ENCODE measurements at regions not wholly inside any gene's neighbourhood (a gene's known extent, or its start where the extent isn't known, plus 50 kb on each side); places are given as distances from the start of the nearest gene placed in this dataset.
"Not testable (repeated sequence)": the region's sequence is repeated elsewhere in the genome, so short reads cannot be mapped to it uniquely, and the experiment has no call there.

DNA sequence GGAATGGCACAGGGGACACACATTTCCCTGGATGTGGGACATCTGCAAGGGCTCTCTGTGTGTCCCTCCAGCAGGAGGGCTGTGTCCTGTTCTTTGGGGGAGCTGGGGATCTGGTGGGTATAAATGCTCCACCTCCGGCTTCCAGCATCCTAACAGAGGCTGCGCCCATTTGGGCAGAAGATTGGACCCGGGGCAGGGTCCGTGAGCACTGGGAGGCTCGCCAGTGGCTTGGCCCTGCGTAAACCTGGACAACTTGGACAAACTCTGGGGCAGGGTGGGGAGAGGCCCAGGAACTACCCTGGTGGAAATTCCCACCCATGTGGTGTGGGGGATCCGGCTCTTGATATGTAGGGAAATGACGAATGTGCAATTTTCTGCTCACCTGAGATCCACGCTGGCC is 80.9 kb downstream of the GADD45G start:
- POLR2A ChIA-PET: interaction anchor here (1.1 kb wide), 1 partner anchor 14 kb away, joined by 4 read pairs; no protein-coding TSS in a partner anchor
- intact Hi-C loops (cut with micrococcal nuclease): no loop called here
- TF ChIP-seq, protein P1, sequence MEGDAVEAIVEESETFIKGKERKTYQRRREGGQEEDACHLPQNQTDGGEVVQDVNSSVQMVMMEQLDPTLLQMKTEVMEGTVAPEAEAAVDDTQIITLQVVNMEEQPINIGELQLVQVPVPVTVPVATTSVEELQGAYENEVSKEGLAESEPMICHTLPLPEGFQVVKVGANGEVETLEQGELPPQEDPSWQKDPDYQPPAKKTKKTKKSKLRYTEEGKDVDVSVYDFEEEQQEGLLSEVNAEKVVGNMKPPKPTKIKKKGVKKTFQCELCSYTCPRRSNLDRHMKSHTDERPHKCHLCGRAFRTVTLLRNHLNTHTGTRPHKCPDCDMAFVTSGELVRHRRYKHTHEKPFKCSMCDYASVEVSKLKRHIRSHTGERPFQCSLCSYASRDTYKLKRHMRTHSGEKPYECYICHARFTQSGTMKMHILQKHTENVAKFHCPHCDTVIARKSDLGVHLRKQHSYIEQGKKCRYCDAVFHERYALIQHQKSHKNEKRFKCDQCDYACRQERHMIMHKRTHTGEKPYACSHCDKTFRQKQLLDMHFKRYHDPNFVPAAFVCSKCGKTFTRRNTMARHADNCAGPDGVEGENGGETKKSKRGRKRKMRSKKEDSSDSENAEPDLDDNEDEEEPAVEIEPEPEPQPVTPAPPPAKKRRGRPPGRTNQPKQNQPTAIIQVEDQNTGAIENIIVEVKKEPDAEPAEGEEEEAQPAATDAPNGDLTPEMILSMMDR (IDR thresholded peaks at IDR 0.05): no peak
- ATAC-seq (no peak), DNase-seq (no peak)
- Mint-ChIP-seq H3K27ac (no peak overlapping the region), H3K36me3 (ENCODE audit: low read depth) (no peaks in the 10 kb centered on the region), H3K4me3 (no peak overlapping the region), H3K27me3 (no peaks in the 10 kb centered on the region), H3K9me3 (no peaks in the 10 kb centered on the region), H3K4me1 (ENCODE audit: low read depth) (peaks cover 7% of the 10 kb centered on the region)
- CTCF ChIA-PET: no interaction called here

DNA sequence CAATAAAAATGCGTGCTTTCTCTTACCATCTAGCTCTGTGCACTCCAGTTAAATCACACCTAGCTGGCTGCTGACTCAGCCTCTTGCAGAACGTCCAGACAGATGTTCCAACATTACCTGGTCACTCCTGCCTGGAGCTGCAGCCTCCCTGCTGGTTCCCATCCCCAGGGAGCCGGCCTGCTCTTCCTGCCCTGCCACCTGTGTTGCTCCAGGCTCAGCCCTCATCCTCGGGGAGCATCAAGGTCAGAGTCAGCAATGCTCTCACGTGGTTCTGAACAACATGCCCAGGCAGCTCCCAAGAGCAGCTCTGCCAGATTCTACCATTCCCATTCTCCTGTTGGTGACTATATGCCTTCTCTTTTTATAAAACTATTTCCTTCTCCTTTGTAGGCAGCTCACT is 81.3 kb downstream of the GADD45G start:
- Mint-ChIP-seq H3K36me3 (ENCODE audit: low read depth) (no peaks in the 10 kb centered on the region), H3K9me3 (no peaks in the 10 kb centered on the region), H3K27ac (no peak overlapping the region), H3K4me1 (ENCODE audit: low read depth) (peaks cover 11% of the 10 kb centered on the region), H3K4me3 (no peak overlapping the region), H3K27me3 (no peaks in the 10 kb centered on the region)
- TF ChIP-seq, protein P1 (IDR thresholded peaks at IDR 0.05): no peak
- intact Hi-C loops (cut with micrococcal nuclease): no loop called here
- no peak for ATAC-seq
- DNase-seq: no peak
- ChIA-PET POLR2A (interaction anchor here (1.1 kb wide), 1 partner anchor 14 kb away, joined by 4 read pairs; no protein-coding TSS in a partner anchor), CTCF (no interaction called here)

DNA sequence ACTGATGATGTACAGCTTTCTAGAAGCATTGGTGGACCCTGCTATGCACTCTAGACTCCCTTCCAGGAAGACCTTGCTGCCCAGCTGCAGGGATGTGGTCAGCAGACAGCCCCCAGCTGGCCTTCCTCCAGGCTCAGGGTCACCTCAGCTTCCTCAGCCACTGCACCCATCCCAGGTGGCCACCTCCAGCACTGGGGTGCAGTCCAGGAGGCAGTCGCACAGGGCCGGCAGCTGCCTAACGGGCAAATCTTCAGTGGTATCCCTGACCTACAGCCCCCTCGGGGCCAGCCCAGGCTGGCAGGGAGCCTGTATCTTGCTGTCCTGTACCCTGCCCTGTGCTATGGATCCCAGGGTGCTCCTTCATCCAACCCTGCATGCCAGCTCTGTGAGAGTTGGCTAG is 81.8 kb downstream of the GADD45G start:
- Mint-ChIP-seq H3K9me3 (no peaks in the 10 kb centered on the region), H3K27me3 (no peaks in the 10 kb centered on the region), H3K4me1 (ENCODE audit: low read depth) (peaks cover 16% of the 10 kb centered on the region), H3K27ac (no peak overlapping the region), H3K4me3 (no peak overlapping the region), H3K36me3 (ENCODE audit: low read depth) (no peaks in the 10 kb centered on the region)
- ChIA-PET POLR2A (interaction anchor here (1.1 kb wide), 1 partner anchor 13 kb away, joined by 4 read pairs; no protein-coding TSS in a partner anchor), CTCF (interaction anchor here (0.8 kb wide), 1 partner anchor 84 kb away, joined by 3 read pairs; no protein-coding TSS in a partner anchor)
- no peak for ATAC-seq
- intact Hi-C loops (cut with micrococcal nuclease): no loop called here
- no peak for DNase-seq
- TF ChIP-seq, protein P1 (IDR thresholded peaks at IDR 0.05): no peak

DNA sequence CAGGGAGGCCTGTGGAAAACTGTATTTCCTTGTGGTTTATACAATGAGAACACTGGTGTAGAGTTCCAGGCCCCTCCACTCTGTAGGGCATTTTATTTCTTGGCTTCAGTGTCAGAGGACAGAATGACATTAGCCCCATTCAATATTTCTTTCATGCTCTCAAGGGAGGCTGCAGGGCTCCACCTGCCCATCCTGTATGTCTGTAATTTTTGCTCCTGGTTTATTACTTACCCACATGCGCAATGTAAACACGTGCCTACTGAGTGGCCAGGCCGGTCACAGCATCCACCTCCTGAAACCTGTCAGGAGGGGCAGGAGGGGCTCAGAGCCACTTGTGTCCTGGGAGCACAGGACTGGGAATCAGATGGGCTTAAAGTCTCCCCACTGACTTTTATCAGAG is 82.4 kb downstream of the GADD45G start:
- Mint-ChIP-seq H3K4me3 (no peak overlapping the region), H3K4me1 (ENCODE audit: low read depth) (peaks cover 19% of the 10 kb centered on the region), H3K27me3 (no peaks in the 10 kb centered on the region), H3K36me3 (ENCODE audit: low read depth) (no peaks in the 10 kb centered on the region), H3K27ac (no peak overlapping the region), H3K9me3 (no peaks in the 10 kb centered on the region)
- TF ChIP-seq, protein P1 (IDR thresholded peaks at IDR 0.05): no peak
- intact Hi-C loops (cut with micrococcal nuclease): no loop called here
- CTCF ChIA-PET: interaction anchor here (0.8 kb wide), 1 partner anchor 84 kb away, joined by 3 read pairs; no protein-coding TSS in a partner anchor
- ATAC-seq (no peak), DNase-seq (no peak)
- POLR2A ChIA-PET: no interaction called here

DNA sequence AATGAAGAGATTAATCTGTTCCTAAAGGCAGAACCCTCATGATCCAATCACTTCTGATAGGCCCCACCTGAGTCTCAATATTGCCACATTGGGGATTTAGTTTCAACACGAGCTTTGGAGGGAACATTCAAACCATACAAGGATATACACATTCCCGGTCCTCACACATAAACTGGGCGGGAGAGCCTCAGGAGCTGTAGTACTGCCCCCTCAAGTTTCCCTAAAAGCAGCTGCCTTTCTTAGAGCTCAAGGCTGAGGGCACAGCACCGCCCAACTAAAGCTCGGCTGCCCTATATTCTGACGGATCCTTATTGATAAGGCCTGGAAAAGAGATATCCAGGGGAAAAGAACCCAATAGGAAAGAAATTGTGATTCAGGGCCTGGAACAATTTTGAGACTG is 83.0 kb downstream of the GADD45G start:
- DNase-seq (no peak), ATAC-seq (no peak)
- H3K36me3 Mint-ChIP-seq (ENCODE audit: low read depth): no peaks in the 10 kb centered on the region
- POLR2A ChIA-PET: no interaction called here
- intact Hi-C loops (cut with micrococcal nuclease): no loop called here
- H3K4me3 Mint-ChIP-seq: no peak overlapping the region
- CTCF ChIA-PET: interaction anchor here (1.2 kb wide), 2 partner anchors 85 to 90 kb away, joined by 3 read pairs; no protein-coding TSS in a partner anchor
- peaks cover 19% of the 10 kb centered on the region for H3K4me1 Mint-ChIP-seq (ENCODE audit: low read depth)
- H3K27ac Mint-ChIP-seq: no peak overlapping the region
- H3K27me3 Mint-ChIP-seq: no peaks in the 10 kb centered on the region
- no peaks in the 10 kb centered on the region for H3K9me3 Mint-ChIP-seq
- TF ChIP-seq, protein P1 (IDR thresholded peaks at IDR 0.05): no peak

DNA sequence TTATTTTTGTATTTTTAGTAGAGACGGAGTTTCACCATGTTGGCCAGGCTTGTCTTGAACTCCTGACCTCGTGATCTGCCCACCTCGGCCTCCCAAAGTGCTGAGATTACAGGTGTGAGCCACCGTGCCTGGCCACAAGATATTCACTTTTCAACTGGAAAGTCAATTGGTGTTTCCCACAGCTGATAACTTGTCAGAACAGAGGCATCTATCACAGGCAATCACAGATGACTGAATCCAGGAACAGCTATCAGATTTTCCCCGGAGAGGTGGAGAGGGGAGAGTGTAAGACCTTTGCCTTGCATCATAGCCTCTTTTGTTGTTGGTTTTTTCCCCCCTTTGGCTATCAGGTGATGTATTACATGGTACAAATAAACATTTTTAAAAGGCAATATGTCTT is 84.5 kb downstream of the GADD45G start:
- intact Hi-C loops (cut with micrococcal nuclease); ATAC-seq; H3K4me3 Mint-ChIP-seq; H3K36me3 Mint-ChIP-seq (ENCODE audit: low read depth); DNase-seq; H3K9me3 Mint-ChIP-seq; CTCF ChIA-PET; H3K27me3 Mint-ChIP-seq; H3K27ac Mint-ChIP-seq: not testable (repeated sequence)
- peaks cover 19% of the 10 kb centered on the region for H3K4me1 Mint-ChIP-seq (ENCODE audit: low read depth)
- POLR2A ChIA-PET: interaction anchor here (0.7 to 1.0 kb wide), 3 partner anchors 9 to 54 kb away, joined by 3 read pairs; no protein-coding TSS in a partner anchor

All from activated CD8-positive, alpha-beta T cell treated with anti-CD3 and anti-CD28 coated beads for 36 hours (primary cell).